ENCODE measurements at regions not wholly inside any gene's neighbourhood (a gene's known extent, or its start where the extent isn't known, plus 50 kb on each side); places are given as distances from the start of the nearest gene placed in this dataset.

GRCh38 chr5:43981556-43981955, 378.6 kb downstream of the NNT start:
- Histone ChIP-seq H3K4me2 (no peak overlapping the region), H3K27ac (no peak overlapping the region), H2AFZ (replicated peaks) (no peak overlapping the region), H4K20me1 (ENCODE audit: low read depth) (no peaks in the 10 kb centered on the region), H3F3A (ENCODE audit: low read depth) (no peaks in the 10 kb centered on the region), H3K27me3 (no peaks in the 10 kb centered on the region), H3K36me3 (no peaks in the 10 kb centered on the region), H3K4me3 (no peak overlapping the region), H3K4me1 (no peaks in the 10 kb centered on the region), H3K79me2 (ENCODE audit: low read depth) (no peaks in the 10 kb centered on the region), H3K9me3 (ENCODE audit: low read depth) (no peaks in the 10 kb centered on the region), H3K9ac (no peak overlapping the region)
- no peak for TF ChIP-seq EZH2phosphoT487 (IDR thresholded peaks at IDR 0.05)
- no peak for TF ChIP-seq EZH2 (IDR thresholded peaks at IDR 0.05)
- TF ChIP-seq, protein P1, sequence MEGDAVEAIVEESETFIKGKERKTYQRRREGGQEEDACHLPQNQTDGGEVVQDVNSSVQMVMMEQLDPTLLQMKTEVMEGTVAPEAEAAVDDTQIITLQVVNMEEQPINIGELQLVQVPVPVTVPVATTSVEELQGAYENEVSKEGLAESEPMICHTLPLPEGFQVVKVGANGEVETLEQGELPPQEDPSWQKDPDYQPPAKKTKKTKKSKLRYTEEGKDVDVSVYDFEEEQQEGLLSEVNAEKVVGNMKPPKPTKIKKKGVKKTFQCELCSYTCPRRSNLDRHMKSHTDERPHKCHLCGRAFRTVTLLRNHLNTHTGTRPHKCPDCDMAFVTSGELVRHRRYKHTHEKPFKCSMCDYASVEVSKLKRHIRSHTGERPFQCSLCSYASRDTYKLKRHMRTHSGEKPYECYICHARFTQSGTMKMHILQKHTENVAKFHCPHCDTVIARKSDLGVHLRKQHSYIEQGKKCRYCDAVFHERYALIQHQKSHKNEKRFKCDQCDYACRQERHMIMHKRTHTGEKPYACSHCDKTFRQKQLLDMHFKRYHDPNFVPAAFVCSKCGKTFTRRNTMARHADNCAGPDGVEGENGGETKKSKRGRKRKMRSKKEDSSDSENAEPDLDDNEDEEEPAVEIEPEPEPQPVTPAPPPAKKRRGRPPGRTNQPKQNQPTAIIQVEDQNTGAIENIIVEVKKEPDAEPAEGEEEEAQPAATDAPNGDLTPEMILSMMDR (IDR thresholded peaks at IDR 0.05): no peak
- Mint-ChIP-seq H3K4me1 (no peaks in the 10 kb centered on the region), H3K4me3 (no peak overlapping the region), H3K27ac (no peak overlapping the region), H3K9me3 (peaks cover 9% of the 10 kb centered on the region), H3K36me3 (no peaks in the 10 kb centered on the region), H3K27me3 (ENCODE audit: insufficient read depth, low read depth) (peaks cover 2% of the 10 kb centered on the region)
- DNase-seq (ENCODE audit: low spot score): peak; percentile 14

DNA sequence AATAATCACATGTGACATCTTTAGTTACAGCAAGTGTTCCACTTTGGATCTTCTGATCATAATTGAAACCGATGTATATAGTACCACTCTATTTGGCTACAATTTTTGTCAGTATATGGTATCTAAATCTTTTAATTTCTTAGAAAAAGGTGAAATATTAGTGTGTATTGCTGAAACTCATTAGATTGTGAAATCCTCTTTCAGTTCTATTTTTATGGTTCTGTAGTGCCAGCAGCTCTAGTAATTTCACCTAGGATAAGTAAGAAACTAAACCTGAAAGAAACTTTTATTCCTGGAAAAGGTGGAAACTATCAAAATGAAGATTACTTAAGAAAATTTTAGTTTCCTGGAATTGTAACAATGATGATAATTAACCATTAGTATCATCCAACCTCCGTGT, 370.9 kb downstream of the NNT start:
- no peak overlapping the region for H2AFZ ChIP-seq (replicated peaks)
- peaks cover 5% of the 10 kb centered on the region for H3K4me1 Mint-ChIP-seq
- H3K9me3 ChIP-seq (ENCODE audit: low read depth): no peaks in the 10 kb centered on the region
- no peaks in the 10 kb centered on the region for H3K36me3 ChIP-seq
- H3K4me3 Mint-ChIP-seq: no peak overlapping the region
- no peak overlapping the region for H3K27ac ChIP-seq
- no peak overlapping the region for H3K4me2 ChIP-seq
- no peaks in the 10 kb centered on the region for H4K20me1 ChIP-seq (ENCODE audit: low read depth)
- H3K9me3 Mint-ChIP-seq: peaks cover 6% of the 10 kb centered on the region
- no peak for DNase-seq (ENCODE audit: low spot score)
- H3F3A ChIP-seq (ENCODE audit: low read depth): no peaks in the 10 kb centered on the region
- H3K27ac Mint-ChIP-seq: no peak overlapping the region
- H3K27me3 Mint-ChIP-seq (ENCODE audit: insufficient read depth, low read depth): peaks cover 4% of the 10 kb centered on the region
- H3K79me2 ChIP-seq (ENCODE audit: low read depth): no peaks in the 10 kb centered on the region
- no peaks in the 10 kb centered on the region for H3K27me3 ChIP-seq
- H3K36me3 Mint-ChIP-seq: no peaks in the 10 kb centered on the region
- H3K4me3 ChIP-seq: no peak overlapping the region
- TF ChIP-seq, protein P1 (IDR thresholded peaks at IDR 0.05): no peak
- TF ChIP-seq EZH2 (IDR thresholded peaks at IDR 0.05): no peak
- TF ChIP-seq EZH2phosphoT487 (IDR thresholded peaks at IDR 0.05): no peak
- no peak overlapping the region for H3K9ac ChIP-seq
- H3K4me1 ChIP-seq: peaks cover 12% of the 10 kb centered on the region

DNA sequence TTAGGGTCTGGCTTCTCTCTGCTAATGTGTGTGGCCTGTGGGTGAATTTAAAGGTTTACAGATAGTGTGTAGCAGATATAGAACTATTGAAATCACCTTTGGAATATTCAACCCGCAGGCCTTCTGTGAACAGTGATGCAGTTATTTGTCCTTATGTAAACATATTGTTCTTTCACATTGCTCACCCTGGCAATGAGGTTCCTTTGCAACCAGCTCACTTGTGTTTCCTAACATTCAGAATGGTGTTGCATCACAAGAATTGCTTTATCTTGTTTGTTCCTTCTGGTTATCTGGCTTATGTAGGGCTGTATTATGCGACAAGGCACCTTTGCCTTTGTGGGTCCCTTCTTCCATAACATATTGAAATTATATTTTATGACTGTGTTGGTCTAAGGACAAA, 370.3 kb downstream of the NNT start:
- H3K4me3 Mint-ChIP-seq: no peak overlapping the region
- H3K36me3 Mint-ChIP-seq: no peaks in the 10 kb centered on the region
- H3K27ac Mint-ChIP-seq: no peak overlapping the region
- peaks cover 5% of the 10 kb centered on the region for H3K4me1 Mint-ChIP-seq
- no peak overlapping the region for H3K4me3 ChIP-seq
- no peak overlapping the region for H3K9ac ChIP-seq
- H3K4me1 ChIP-seq: peaks cover 12% of the 10 kb centered on the region
- no peaks in the 10 kb centered on the region for H3K27me3 ChIP-seq
- H3K4me2 ChIP-seq: no peak overlapping the region
- H3K27me3 Mint-ChIP-seq (ENCODE audit: insufficient read depth, low read depth): peaks cover 6% of the 10 kb centered on the region
- H3K9me3 Mint-ChIP-seq: peaks cover 6% of the 10 kb centered on the region
- no peak overlapping the region for H3K27ac ChIP-seq
- TF ChIP-seq EZH2phosphoT487 (IDR thresholded peaks at IDR 0.05) (no peak), EZH2 (IDR thresholded peaks at IDR 0.05) (no peak)
- TF ChIP-seq, protein P1 (IDR thresholded peaks at IDR 0.05): no peak
- no peaks in the 10 kb centered on the region for H3K36me3 ChIP-seq
- H3K79me2 ChIP-seq (ENCODE audit: low read depth): no peaks in the 10 kb centered on the region
- H2AFZ ChIP-seq (replicated peaks): no peak overlapping the region
- no peaks in the 10 kb centered on the region for H3K9me3 ChIP-seq (ENCODE audit: low read depth)
- no peaks in the 10 kb centered on the region for H4K20me1 ChIP-seq (ENCODE audit: low read depth)
- DNase-seq (ENCODE audit: low spot score): no peak
- no peaks in the 10 kb centered on the region for H3F3A ChIP-seq (ENCODE audit: low read depth)

All from neural progenitor cell (in vitro differentiated cells).